Neural crest cell (in vitro differentiated cells): ENCODE measurements at regions not wholly inside any gene's neighbourhood (a gene's known extent, or its start where the extent isn't known, plus 50 kb on each side); places are given as distances from the start of the nearest gene placed in this dataset.

Experiments used
- DNase-seq: peaks from one replicate; pipeline ENCODE4 v3.0.0; 2021; ENCODE audit warnings: low read depth, mixed read lengths, low spot score
- H3K27ac Mint-ChIP-seq: one replicate; pipeline ENCODE4 v1.8.0; 2021; ENCODE audit warnings: mild to moderate bottlenecking, mixed read lengths; ENCODE audit not compliant: unreplicated experiment
- H3K27me3 Mint-ChIP-seq: 2 replicates; pipeline ENCODE4 v1.8.0; 2021; ENCODE audit warnings: low read depth, mild to moderate bottlenecking, mixed read lengths
- H3K36me3 Mint-ChIP-seq: 2 replicates; pipeline ENCODE4 v1.8.0; 2021; ENCODE audit warnings: low read depth, mild to moderate bottlenecking, mixed read lengths
- H3K4me1 Mint-ChIP-seq: 2 replicates; pipeline ENCODE4 v1.8.0; 2021; ENCODE audit warnings: mixed read lengths
- H3K4me3 Mint-ChIP-seq: one replicate; pipeline ENCODE4 v1.8.0; 2021; ENCODE audit warnings: mild to moderate bottlenecking, mixed read lengths
- H3K9me3 Mint-ChIP-seq: 2 replicates; pipeline ENCODE4 v1.8.0; 2021; ENCODE audit warnings: mixed read lengths
- TF ChIP-seq, protein P1 (sequence below): fragments of 200-600 bp; sonication (generic); conservative IDR thresholded peaks from 2 replicates; pipeline ENCODE4 v1.5.0; 2021; ENCODE audit warnings: antibody characterized with exemption, mild to moderate bottlenecking

DNA sequence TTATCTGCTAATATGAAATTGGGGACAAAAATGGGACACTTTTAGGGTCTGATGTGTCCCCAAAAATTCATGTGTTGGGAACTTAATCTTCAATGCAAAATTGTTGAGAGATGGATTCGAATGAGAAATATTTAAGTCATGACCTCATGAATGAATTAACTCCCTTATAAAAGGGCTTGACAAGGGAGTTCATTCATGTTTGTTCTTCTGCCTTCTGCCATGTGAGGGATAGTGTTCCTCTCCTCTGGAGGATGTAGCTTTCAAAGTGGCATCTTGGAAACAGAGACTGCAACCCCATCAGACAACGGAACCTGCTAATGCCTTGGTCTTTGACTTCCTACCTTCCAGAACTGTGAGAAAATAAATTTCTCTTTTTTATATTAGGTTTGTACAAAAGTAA lies 89.2 kb upstream of the LINC00305 start:
- no peak for DNase-seq
- TF ChIP-seq, protein P1, sequence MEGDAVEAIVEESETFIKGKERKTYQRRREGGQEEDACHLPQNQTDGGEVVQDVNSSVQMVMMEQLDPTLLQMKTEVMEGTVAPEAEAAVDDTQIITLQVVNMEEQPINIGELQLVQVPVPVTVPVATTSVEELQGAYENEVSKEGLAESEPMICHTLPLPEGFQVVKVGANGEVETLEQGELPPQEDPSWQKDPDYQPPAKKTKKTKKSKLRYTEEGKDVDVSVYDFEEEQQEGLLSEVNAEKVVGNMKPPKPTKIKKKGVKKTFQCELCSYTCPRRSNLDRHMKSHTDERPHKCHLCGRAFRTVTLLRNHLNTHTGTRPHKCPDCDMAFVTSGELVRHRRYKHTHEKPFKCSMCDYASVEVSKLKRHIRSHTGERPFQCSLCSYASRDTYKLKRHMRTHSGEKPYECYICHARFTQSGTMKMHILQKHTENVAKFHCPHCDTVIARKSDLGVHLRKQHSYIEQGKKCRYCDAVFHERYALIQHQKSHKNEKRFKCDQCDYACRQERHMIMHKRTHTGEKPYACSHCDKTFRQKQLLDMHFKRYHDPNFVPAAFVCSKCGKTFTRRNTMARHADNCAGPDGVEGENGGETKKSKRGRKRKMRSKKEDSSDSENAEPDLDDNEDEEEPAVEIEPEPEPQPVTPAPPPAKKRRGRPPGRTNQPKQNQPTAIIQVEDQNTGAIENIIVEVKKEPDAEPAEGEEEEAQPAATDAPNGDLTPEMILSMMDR = no peak
- H3K27me3 Mint-ChIP-seq = no peaks in the 10 kb centered on the region
- peaks cover 25% of the 10 kb centered on the region for H3K4me1 Mint-ChIP-seq
- no peaks in the 10 kb centered on the region for H3K36me3 Mint-ChIP-seq
- no peaks in the 10 kb centered on the region for H3K9me3 Mint-ChIP-seq
- no peak overlapping the region for H3K27ac Mint-ChIP-seq
- no peak overlapping the region for H3K4me3 Mint-ChIP-seq

DNA sequence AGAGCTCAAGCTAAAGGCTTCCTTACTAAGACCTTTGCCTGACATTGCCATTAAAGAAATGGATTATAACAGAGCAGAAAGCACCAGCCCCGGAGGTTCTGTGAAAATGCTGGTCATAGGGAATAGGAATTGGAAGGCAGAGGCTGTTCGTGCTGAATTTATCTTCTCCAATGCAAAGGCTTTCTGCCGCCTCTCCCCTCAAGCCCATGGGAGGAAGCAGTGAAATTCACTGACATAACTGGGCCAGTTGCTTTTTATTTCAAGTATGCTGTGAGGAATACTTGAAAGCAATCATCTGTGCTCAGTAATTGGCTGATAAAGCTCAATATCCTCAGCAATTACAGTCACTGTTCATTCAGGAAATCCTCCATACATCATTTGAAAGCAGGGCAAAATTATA lies 85.4 kb upstream of the LINC00305 start:
- H3K27me3 Mint-ChIP-seq = no peaks in the 10 kb centered on the region
- no peak overlapping the region for H3K4me3 Mint-ChIP-seq
- peaks cover 16% of the 10 kb centered on the region for H3K36me3 Mint-ChIP-seq
- no peak overlapping the region for H3K27ac Mint-ChIP-seq
- TF ChIP-seq, protein P1 = no peak
- peaks cover 15% of the 10 kb centered on the region for H3K4me1 Mint-ChIP-seq
- H3K9me3 Mint-ChIP-seq = peaks cover 7% of the 10 kb centered on the region
- no peak for DNase-seq

- H3K4me1 Mint-ChIP-seq = peaks cover 13% of the 10 kb centered on the region
- H3K27me3 Mint-ChIP-seq = no peaks in the 10 kb centered on the region
- H3K4me3 Mint-ChIP-seq = no peak overlapping the region
These were observed 85.0 kb upstream of the LINC00305 start for GRCh38 chr18:64233851-64234250.

GRCh38 chr18:64220941-64221340 lies 72.1 kb upstream of the LINC00305 start:
- TF ChIP-seq, protein P1 = no peak
- Mint-ChIP-seq H3K36me3 (no peaks in the 10 kb centered on the region), H3K4me3 (no peak overlapping the region), H3K4me1 (no peaks in the 10 kb centered on the region), H3K9me3 (no peaks in the 10 kb centered on the region), H3K27me3 (no peaks in the 10 kb centered on the region), H3K27ac (no peak overlapping the region)
- no peak for DNase-seq

More at GRCh38 chr18:64233851-64234250, 85.0 kb upstream of the LINC00305 start:
- H3K27ac Mint-ChIP-seq = no peak overlapping the region
- TF ChIP-seq, protein P1 = no peak
- peaks cover 16% of the 10 kb centered on the region for H3K36me3 Mint-ChIP-seq
- H3K9me3 Mint-ChIP-seq = peaks cover 7% of the 10 kb centered on the region
- DNase-seq = no peak

- TF ChIP-seq, protein P1 = no peak
- no peaks in the 10 kb centered on the region for H3K36me3 Mint-ChIP-seq
- no peaks in the 10 kb centered on the region for H3K27me3 Mint-ChIP-seq
- H3K27ac Mint-ChIP-seq = no peak overlapping the region
- DNase-seq = no peak
- H3K9me3 Mint-ChIP-seq = no peaks in the 10 kb centered on the region
- no peak overlapping the region for H3K4me3 Mint-ChIP-seq
- no peaks in the 10 kb centered on the region for H3K4me1 Mint-ChIP-seq
These were observed 70.6 kb upstream of the LINC00305 start for GRCh38 chr18:64219517-64219916.
